H1 (cell line): ENCODE measurements at regions not wholly inside any gene's neighbourhood (a gene's known extent, or its start where the extent isn't known, plus 50 kb on each side); places are given as distances from the start of the nearest gene placed in this dataset.

Source experiments
- CTCF ChIA-PET: fragments of 300-600 bp; sonication (Branson Sonifier 250); formaldehyde crosslinking; loops from one replicate; lab custom pipeline; 2021; ENCODE audit not compliant: partially characterized antibody; lab: Charles Lee
- POLR2A ChIA-PET: fragments of 300-600 bp; sonication (Branson Sonifier 250); formaldehyde crosslinking; loops from one replicate; lab custom pipeline; 2021; ENCODE audit warnings: inconsistent platforms; ENCODE audit not compliant: partially characterized antibody; lab: Charles Lee
- DNase-seq, 2 experiments: peaks; one replicate each; pipeline versions ENCODE4 v3.0.0 to v3.0.0-alpha.2; 2010 to 2022; ENCODE audit warnings: low spot score in 2 of 2, low read depth in 1 of 2, mixed read lengths in 1 of 2
- FAIRE-seq: peaks from 2 replicates; lab custom pipeline; 2011; peaks lifted over from hg19 to GRCh38; lab: Jason Lieb, UNC
- H2AFZ ChIP-seq: 2 replicates; pipeline ENCODE4 v1.8.1; 2012; ENCODE audit warnings: low read length, inconsistent platforms
- H2AK5ac ChIP-seq: 2 replicates; pipeline ENCODE4 v1.6.1; 2013; ENCODE audit warnings: low read depth, low read length
- H2BK120ac ChIP-seq: replicated peaks from 2 replicates; pipeline ENCODE3; 2013; ENCODE audit warnings: low read depth, low read length, inconsistent platforms
- H2BK12ac ChIP-seq: 2 replicates; pipeline ENCODE4 v1.6.1; 2013; ENCODE audit warnings: low read depth, low read length
- H2BK15ac ChIP-seq: 2 replicates; pipeline ENCODE4 v1.6.1; 2013; ENCODE audit warnings: low read length
- H2BK20ac ChIP-seq: 2 replicates; pipeline ENCODE4 v1.6.1; 2013; ENCODE audit warnings: low read length
- H2BK5ac ChIP-seq: 2 replicates; pipeline ENCODE4 v1.6.1; 2013; ENCODE audit warnings: low read depth, low read length
- H3K14ac ChIP-seq: 2 replicates; pipeline ENCODE4 v1.6.1; 2013; ENCODE audit warnings: inconsistent platforms; ENCODE audit not compliant: insufficient read length
- H3K18ac ChIP-seq: 2 replicates; pipeline ENCODE4 v1.6.1; 2013; ENCODE audit warnings: low read length; ENCODE audit errors: extremely low read depth
- H3K23ac ChIP-seq: 2 replicates; pipeline ENCODE4 v1.6.1; 2013; ENCODE audit warnings: inconsistent platforms; ENCODE audit not compliant: insufficient read length
- H3K23me2 ChIP-seq: 2 replicates; pipeline ENCODE4 v1.6.1; 2013; ENCODE audit warnings: low read depth, low read length
- H3K27ac ChIP-seq: 2 replicates; pipeline ENCODE4 v1.6.1; 2011; ENCODE audit warnings: low read depth, low read length, inconsistent platforms
- H3K27me3 ChIP-seq, 4 experiments: replicated peaks in 1 of 4; 1 replicate in 1 of 4; 2 replicates in 3 of 4; pipeline versions ENCODE4 v1.6.1 to v1.8.1; 2011 to 2013; ENCODE audit warnings: low read length in 3 of 4, mild to moderate bottlenecking in 3 of 4, inconsistent platforms in 2 of 4, mixed read lengths in 2 of 4, moderate library complexity in 1 of 4; ENCODE audit not compliant: control insufficient read depth in 3 of 4, insufficient read depth in 3 of 4; ENCODE audit errors: extremely low read depth in 1 of 4
- H3K36me3 ChIP-seq, 4 experiments: 2 replicates each; pipeline versions ENCODE4 v1.6.1 to v1.8.1; 2011 to 2013; ENCODE audit warnings: mild to moderate bottlenecking in 4 of 4, low read length in 3 of 4, moderate library complexity in 2 of 4, control low read depth in 1 of 4, inconsistent platforms in 1 of 4; ENCODE audit not compliant: insufficient read depth in 4 of 4, control insufficient read depth in 2 of 4
- H3K4ac ChIP-seq: replicated peaks from 2 replicates; pipeline ENCODE3; 2013; ENCODE audit warnings: low read length, low read depth, mixed read lengths, inconsistent platforms; ENCODE audit not compliant: insufficient read length
- H3K4me1 ChIP-seq, 4 experiments: replicated peaks in 1 of 4; 1 replicate in 1 of 4; 2 replicates in 3 of 4; pipeline versions ENCODE4 v1.6.1 to v1.8.1; 2011 to 2013; ENCODE audit warnings: low read length in 3 of 4, inconsistent platforms in 2 of 4, mixed read lengths in 1 of 4; ENCODE audit not compliant: insufficient read depth in 4 of 4, control insufficient read depth in 3 of 4
- H3K4me2 ChIP-seq, 2 experiments: 2 replicates each; pipeline versions ENCODE4 v1.6.1 to v1.8.1; 2011 to 2013; ENCODE audit warnings: low read depth in 2 of 2, low read length in 2 of 2, control low read depth in 1 of 2, inconsistent platforms in 1 of 2, mild to moderate bottlenecking in 1 of 2; ENCODE audit not compliant: insufficient read depth in 1 of 2
- H3K4me3 ChIP-seq, 4 experiments: fragments of 200-600, 300-600 bp in 1 of 4; sonication (generic), shearing (Covaris generic), sonication (Bioruptor Twin) in 1 of 4; 2 replicates each; pipeline versions ENCODE4 v1.5.1 to v1.8.1; 2011 to 2016; ENCODE audit warnings: low read length in 4 of 4, low read depth in 3 of 4, control low read depth in 2 of 4, inconsistent platforms in 2 of 4, mild to moderate bottlenecking in 2 of 4, mixed read lengths in 1 of 4, moderate library complexity in 1 of 4; ENCODE audit not compliant: insufficient read depth in 2 of 4; ENCODE audit errors: extremely low read depth in 1 of 4
- H3K56ac ChIP-seq: replicated peaks from 2 replicates; pipeline ENCODE3; 2013; ENCODE audit warnings: low read depth, mild to moderate bottlenecking, mixed read lengths, low read length, inconsistent platforms; ENCODE audit not compliant: insufficient read length
- H3K79me1 ChIP-seq: 2 replicates; pipeline ENCODE4 v1.6.1; 2013; ENCODE audit warnings: low read depth, low read length, control low read depth
- H3K79me2 ChIP-seq, 2 experiments: 2 replicates each; pipeline versions ENCODE4 v1.6.1 to v1.8.1; 2012 to 2013; ENCODE audit warnings: low read length in 2 of 2, mild to moderate bottlenecking in 2 of 2, inconsistent platforms in 1 of 2; ENCODE audit not compliant: insufficient read depth in 2 of 2, control insufficient read depth in 1 of 2
- H3K9ac ChIP-seq, 4 experiments: replicated peaks in 1 of 4; 1 replicate in 1 of 4; 2 replicates in 3 of 4; pipeline versions ENCODE4 v1.6.1 to v1.8.1; 2011 to 2013; ENCODE audit warnings: low read depth in 3 of 4, low read length in 3 of 4, control low read depth in 2 of 4, mild to moderate bottlenecking in 2 of 4, moderate library complexity in 2 of 4, inconsistent platforms in 1 of 4; ENCODE audit errors: extremely low read depth in 1 of 4
- H3K9me3 ChIP-seq, 2 experiments: 2 replicates each; pipeline versions ENCODE4 v1.6.1 to v1.8.1; 2012 to 2013; ENCODE audit warnings: mild to moderate bottlenecking in 2 of 2, moderate library complexity in 2 of 2, control low read depth in 1 of 2, inconsistent platforms in 1 of 2, low read depth in 1 of 2, low read length in 1 of 2, mixed read lengths in 1 of 2; ENCODE audit not compliant: insufficient read depth in 2 of 2
- H4K20me1 ChIP-seq, 2 experiments: replicated peaks in 1 of 2; 2 replicates each; pipeline versions ENCODE3 to v1.8.1; 2011 to 2013; ENCODE audit warnings: inconsistent platforms in 2 of 2, low read length in 2 of 2, mild to moderate bottlenecking in 1 of 2; ENCODE audit not compliant: insufficient read depth in 2 of 2, control insufficient read depth in 1 of 2
- H4K5ac ChIP-seq: 2 replicates; pipeline ENCODE4 v1.6.1; 2013; ENCODE audit warnings: low read length, low read depth, mixed read lengths, inconsistent platforms; ENCODE audit not compliant: insufficient read length
- H4K8ac ChIP-seq: 2 replicates; pipeline ENCODE4 v1.8.0; 2013; ENCODE audit warnings: mild to moderate bottlenecking, moderate library complexity, low read length, inconsistent platforms; ENCODE audit not compliant: insufficient read depth; ENCODE audit errors: extremely low read depth
- H4K91ac ChIP-seq: replicated peaks from 2 replicates; pipeline ENCODE3; 2013; ENCODE audit warnings: low read length, mixed read lengths, inconsistent platforms; ENCODE audit not compliant: insufficient read length
- EGR1 ChIP-seq: IDR thresholded peaks from 2 replicates; pipeline ENCODE4 v1.6.1; 2011; ENCODE audit warnings: low read depth, low read length, borderline replicate concordance
- EZH2 ChIP-seq: fragments of 200-600 bp; sonication (generic); IDR thresholded peaks from 2 replicates; pipeline ENCODE4 v1.7.1; 2012; ENCODE audit warnings: low read depth, mild to moderate bottlenecking, moderate library complexity, low read length, inconsistent platforms; ENCODE audit not compliant: severe bottlenecking
- GTF2F1 ChIP-seq: IDR thresholded peaks from 2 replicates; pipeline ENCODE4 v1.6.1; 2012; ENCODE audit warnings: low read depth, low read length, improper control_type of control experiment, borderline replicate concordance
- HDAC2 ChIP-seq, 2 experiments: fragments of 300-600 bp in 1 of 2; sonication (generic) in 1 of 2; IDR thresholded peaks; 2 replicates each; pipeline ENCODE4 v1.6.1; 2011 to 2012; ENCODE audit warnings: low read depth in 2 of 2, low read length in 2 of 2, mild to moderate bottlenecking in 2 of 2, moderate library complexity in 2 of 2, borderline replicate concordance in 1 of 2, inconsistent platforms in 1 of 2
- JUND ChIP-seq: IDR thresholded peaks from 2 replicates; pipeline ENCODE4 v1.6.1; 2011; ENCODE audit warnings: mild to moderate bottlenecking, improper control_type of control experiment, low read length
- KDM1A ChIP-seq: fragments of 200-600, 300-600 bp; sonication (generic); IDR thresholded peaks from 2 replicates; pipeline ENCODE4 v1.7.1; 2016; ENCODE audit warnings: mild to moderate bottlenecking, low read length, borderline replicate concordance
- KDM5A ChIP-seq: fragments of 200-600 bp; IDR thresholded peaks from 2 replicates; pipeline ENCODE4 v1.7.1; 2012; ENCODE audit warnings: mild to moderate bottlenecking, low read length, inconsistent platforms, mixed read lengths
- MAFK ChIP-seq: IDR thresholded peaks from 2 replicates; pipeline ENCODE4 v1.6.1; 2012; ENCODE audit warnings: low read depth, mild to moderate bottlenecking, improper control_type of control experiment, low read length
- POLR2AphosphoS5 ChIP-seq: IDR thresholded peaks from 2 replicates; pipeline ENCODE4 v1.6.1; 2011; ENCODE audit warnings: low read depth, low read length
- POU5F1 ChIP-seq: IDR thresholded peaks from 2 replicates; pipeline ENCODE4 v1.6.1; 2011; ENCODE audit warnings: low read depth, mild to moderate bottlenecking, low read length, moderate library complexity
- SIX5 ChIP-seq: IDR thresholded peaks from 2 replicates; pipeline ENCODE4 v1.6.1; 2011; ENCODE audit warnings: mild to moderate bottlenecking, low read depth, low read length
- TCF12 ChIP-seq: IDR thresholded peaks from 2 replicates; pipeline ENCODE4 v1.6.1; 2011; ENCODE audit warnings: low read depth, mild to moderate bottlenecking, low read length
- TEAD4 ChIP-seq: IDR thresholded peaks from 2 replicates; pipeline ENCODE4 v1.6.1; 2012; ENCODE audit warnings: low read depth, low read length, inconsistent platforms, mixed read lengths
- WGBS, 2 experiments: shearing (Covaris generic) in 1 of 2; methylation state at CpG; one replicate each; pipeline versions ENCODE4 v1.1.6 to v1.1.7; 2013 to 2015; ENCODE audit warnings: low lambda C conversion rate in 2 of 2, mixed read lengths in 2 of 2, inconsistent platforms in 1 of 2, low coverage in 1 of 2, missing lambda C conversion rate in 1 of 2; ENCODE audit not compliant: insufficient replicate concordance in 2 of 2, insufficient coverage in 1 of 2, insufficient read length in 1 of 2; ENCODE audit errors: extremely low coverage in 1 of 2, missing lambda C conversion rate in 1 of 2; 5-methylcytosine and 5-hydroxymethylcytosine counted together

- TF ChIP-seq TCF12 (no peak), POLR2AphosphoS5 (no peak), KDM5A (no peak), HDAC2 (IDR thresholded peaks at IDR 0.05; ENCODE audit: borderline replicate concordance in 1 of 2, low read depth in 2 of 2, low read length in 2 of 2) (no peak), POU5F1 (no peak), JUND (no peak), GTF2F1 (no peak), TEAD4 (no peak), MAFK (no peak), EZH2 (no peak), EGR1 (no peak), SIX5 (no peak), KDM1A (no peak)
- Histone ChIP-seq H2BK12ac (no peak overlapping the region), H2AK5ac (no peak overlapping the region), H3K9ac (no peak overlapping the region), H3K36me3 (no peaks in the 10 kb centered on the region), H3K56ac (no peak overlapping the region), H3K23ac (no peak overlapping the region), H3K27ac (no peak overlapping the region), H4K5ac (no peak overlapping the region), H2BK15ac (no peak overlapping the region), H2BK120ac (no peak overlapping the region), H2BK5ac (no peak overlapping the region), H3K9me3 (no peaks in the 10 kb centered on the region), H3K18ac (no peak overlapping the region), H3K79me1 (no peaks in the 10 kb centered on the region), H4K20me1 (no peaks in the 10 kb centered on the region), H3K4me1 (no peaks in the 10 kb centered on the region), H4K91ac (no peak overlapping the region), H3K4ac (no peak overlapping the region), H3K27me3 (no peaks in the 10 kb centered on the region), H4K8ac (no peak overlapping the region), H3K4me2 (no peak overlapping the region), H3K14ac (no peak overlapping the region), H3K23me2 (no peaks in the 10 kb centered on the region), H2BK20ac (no peak overlapping the region), H2AFZ (no peak overlapping the region), H3K79me2 (no peaks in the 10 kb centered on the region), H3K4me3 (no peak overlapping the region)
- no peak for DNase-seq
- ChIA-PET POLR2A (no interaction called here), CTCF (no interaction called here)
- 95% methylated on average over 1 of the region's 1 CpG; no CpG with 5 or more reads in 1 of the 2 experiments for WGBS, 2 experiments
- no peak for FAIRE-seq
Observed at GRCh38 chr2:180535289-180535688, 445.1 kb upstream of the UBE2E3 start.
